Osteoblast (primary cell): ENCODE measurements at regions not wholly inside any gene's neighbourhood (a gene's known extent, or its start where the extent isn't known, plus 50 kb on each side); places are given as distances from the start of the nearest gene placed in this dataset.
"Not testable (repeated sequence)": the region's sequence is repeated elsewhere in the genome, so short reads cannot be mapped to it uniquely, and the experiment has no call there.

Experiments used
- DNase-seq: peaks from one replicate; pipeline ENCODE4 v3.0.0; 2011; ENCODE audit warnings: low spot score, mixed read lengths; ENCODE audit not compliant: insufficient read length; ENCODE audit errors: missing footprints
- H2AFZ ChIP-seq: 2 replicates; pipeline ENCODE4 v1.6.0; 2011; ENCODE audit warnings: mild to moderate bottlenecking, low read length
- H3K27ac ChIP-seq: 2 replicates; pipeline ENCODE4 v1.5.1; 2011; ENCODE audit warnings: mild to moderate bottlenecking, low read depth, low read length, moderate library complexity
- H3K27me3 ChIP-seq: 2 replicates; pipeline ENCODE4 v1.6.0; 2012; ENCODE audit warnings: mild to moderate bottlenecking, control low read depth, inconsistent platforms, low read length, moderate library complexity; ENCODE audit not compliant: insufficient read depth
- H3K36me3 ChIP-seq: 2 replicates; pipeline ENCODE4 v1.5.1; 2011; ENCODE audit warnings: mild to moderate bottlenecking, low read length, control low read depth, moderate library complexity; ENCODE audit not compliant: insufficient read depth
- H3K4me1 ChIP-seq: 2 replicates; pipeline ENCODE4 v1.5.1; 2011; ENCODE audit warnings: mild to moderate bottlenecking, low read length, control low read depth, moderate library complexity; ENCODE audit not compliant: insufficient read depth
- H3K4me2 ChIP-seq: 2 replicates; pipeline ENCODE4 v1.6.0; 2011; ENCODE audit warnings: mild to moderate bottlenecking, low read length; ENCODE audit not compliant: insufficient read depth
- H3K4me3 ChIP-seq: fragments of 200-600 bp; sonication (generic); 3 replicates; pipeline ENCODE4 v1.5.1; 2012; ENCODE audit warnings: mild to moderate bottlenecking, low read length, inconsistent platforms; ENCODE audit not compliant: insufficient read depth
- H3K79me2 ChIP-seq: 2 replicates; pipeline ENCODE4 v1.6.0; 2012; ENCODE audit warnings: mild to moderate bottlenecking, low read length, control low read depth, inconsistent platforms; ENCODE audit not compliant: insufficient read depth
- H3K9me3 ChIP-seq: 2 replicates; pipeline ENCODE4 v1.5.1; 2011; ENCODE audit warnings: low read depth, low read length, control low read depth
- H4K20me1 ChIP-seq: 2 replicates; pipeline ENCODE4 v1.6.0; 2012; ENCODE audit warnings: mild to moderate bottlenecking, low read length, control low read depth; ENCODE audit not compliant: insufficient read depth
- TF ChIP-seq, protein P1 (sequence below): IDR thresholded peaks from 2 replicates; pipeline ENCODE4 v1.5.1; 2011; ENCODE audit warnings: mild to moderate bottlenecking, low read depth, low read length, moderate library complexity; ENCODE audit errors: extremely low read depth

DNA sequence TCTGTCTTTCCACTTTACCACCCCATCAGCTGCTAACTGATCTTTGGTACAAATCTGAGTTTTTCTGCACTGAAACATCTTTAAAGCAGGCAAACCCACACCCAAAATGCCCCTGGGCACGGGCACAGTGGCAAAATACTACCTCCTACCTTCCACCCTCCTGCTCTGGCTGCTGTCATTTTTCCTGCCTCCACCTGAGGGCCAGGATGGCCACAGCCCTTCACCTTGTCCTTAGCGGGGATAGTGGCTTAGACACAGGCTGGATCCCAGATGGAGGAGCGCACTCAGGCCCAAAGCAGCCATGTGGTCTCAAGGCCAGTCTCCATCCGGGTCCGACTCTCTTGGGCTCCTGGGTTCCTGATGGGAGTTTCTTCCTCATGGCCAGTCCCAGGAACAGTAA is 98.3 kb downstream of the HIF1AN start:
- no peak overlapping the region for H2AFZ ChIP-seq
- no peak overlapping the region for H3K4me2 ChIP-seq
- H3K27me3 ChIP-seq = peaks cover 30% of the 10 kb centered on the region
- no peak for DNase-seq
- H3K36me3 ChIP-seq = no peaks in the 10 kb centered on the region
- TF ChIP-seq, protein P1, sequence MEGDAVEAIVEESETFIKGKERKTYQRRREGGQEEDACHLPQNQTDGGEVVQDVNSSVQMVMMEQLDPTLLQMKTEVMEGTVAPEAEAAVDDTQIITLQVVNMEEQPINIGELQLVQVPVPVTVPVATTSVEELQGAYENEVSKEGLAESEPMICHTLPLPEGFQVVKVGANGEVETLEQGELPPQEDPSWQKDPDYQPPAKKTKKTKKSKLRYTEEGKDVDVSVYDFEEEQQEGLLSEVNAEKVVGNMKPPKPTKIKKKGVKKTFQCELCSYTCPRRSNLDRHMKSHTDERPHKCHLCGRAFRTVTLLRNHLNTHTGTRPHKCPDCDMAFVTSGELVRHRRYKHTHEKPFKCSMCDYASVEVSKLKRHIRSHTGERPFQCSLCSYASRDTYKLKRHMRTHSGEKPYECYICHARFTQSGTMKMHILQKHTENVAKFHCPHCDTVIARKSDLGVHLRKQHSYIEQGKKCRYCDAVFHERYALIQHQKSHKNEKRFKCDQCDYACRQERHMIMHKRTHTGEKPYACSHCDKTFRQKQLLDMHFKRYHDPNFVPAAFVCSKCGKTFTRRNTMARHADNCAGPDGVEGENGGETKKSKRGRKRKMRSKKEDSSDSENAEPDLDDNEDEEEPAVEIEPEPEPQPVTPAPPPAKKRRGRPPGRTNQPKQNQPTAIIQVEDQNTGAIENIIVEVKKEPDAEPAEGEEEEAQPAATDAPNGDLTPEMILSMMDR = no peak
- no peaks in the 10 kb centered on the region for H4K20me1 ChIP-seq
- H3K4me1 ChIP-seq = no peaks in the 10 kb centered on the region
- H3K4me3 ChIP-seq = no peak overlapping the region
- H3K9me3 ChIP-seq = no peaks in the 10 kb centered on the region
- H3K79me2 ChIP-seq = no peaks in the 10 kb centered on the region
- H3K27ac ChIP-seq = no peak overlapping the region

DNA sequence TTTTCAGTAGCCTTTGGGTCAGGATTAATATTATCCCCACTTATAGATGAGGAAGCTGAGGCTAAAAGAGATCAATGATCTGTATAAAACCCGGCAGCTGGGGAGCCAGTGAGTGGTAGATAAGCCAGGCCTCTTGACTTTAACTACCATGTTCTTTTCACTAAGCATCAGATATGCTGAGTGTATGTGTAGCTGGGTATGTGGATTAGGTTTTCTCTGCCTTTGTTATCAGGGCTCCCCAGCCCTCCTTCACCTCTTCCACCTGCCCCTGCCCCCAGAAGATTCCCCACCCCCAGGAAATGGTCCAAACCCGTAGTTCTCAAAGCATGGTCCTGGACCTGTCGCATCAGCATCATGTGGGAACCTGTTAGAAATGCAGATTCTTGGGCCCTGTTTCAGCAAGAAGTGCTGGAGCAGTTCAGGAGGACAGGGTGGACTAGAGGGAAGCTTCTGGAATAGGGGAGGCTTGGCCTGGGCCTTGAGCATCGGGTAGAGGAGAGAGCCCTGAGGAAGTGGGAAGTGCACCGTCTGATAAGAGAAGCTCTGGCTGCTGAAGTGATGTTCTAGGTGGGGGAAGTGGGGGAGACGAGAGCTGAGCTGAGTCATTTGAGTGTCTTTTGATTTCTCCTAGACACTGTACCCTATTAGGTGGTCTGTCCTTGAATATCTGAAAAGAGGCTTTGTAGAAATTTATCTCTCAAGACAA is 101.3 kb downstream of the HIF1AN start:
- TF ChIP-seq, protein P1 = no peak

DNA sequence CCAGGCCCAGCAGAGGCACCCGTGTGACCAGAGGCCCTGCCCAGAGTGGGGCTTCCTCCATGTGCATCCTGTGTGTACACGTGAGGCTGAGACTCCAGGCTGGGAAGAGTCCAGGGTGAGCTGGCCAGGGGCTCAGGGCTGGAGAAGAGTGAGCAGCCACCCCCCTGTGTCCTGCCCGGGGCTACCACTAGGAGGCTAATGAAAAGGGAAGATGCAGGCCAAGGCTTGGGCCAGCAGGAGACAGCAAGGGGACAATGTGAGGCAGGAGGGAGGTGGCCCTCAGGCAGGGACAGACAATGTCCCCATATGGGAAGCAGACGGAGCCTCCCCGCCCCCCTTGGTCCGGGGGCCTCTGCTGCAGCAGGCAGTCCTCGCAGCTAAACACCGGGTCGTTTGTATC is 102.0 kb downstream of the HIF1AN start:
- no peaks in the 10 kb centered on the region for H3K9me3 ChIP-seq
- peaks cover 26% of the 10 kb centered on the region for H3K27me3 ChIP-seq
- H3K4me3 ChIP-seq = no peak overlapping the region
- no peak overlapping the region for H2AFZ ChIP-seq
- no peaks in the 10 kb centered on the region for H3K4me1 ChIP-seq
- H4K20me1 ChIP-seq = no peaks in the 10 kb centered on the region
- no peaks in the 10 kb centered on the region for H3K36me3 ChIP-seq
- H3K4me2 ChIP-seq = no peak overlapping the region
- TF ChIP-seq, protein P1 = peak; percentile 44
- no peaks in the 10 kb centered on the region for H3K79me2 ChIP-seq
- H3K27ac ChIP-seq = no peak overlapping the region
- peak; percentile 82 for DNase-seq

More for the DNA sequence above, 101.3 kb downstream of the HIF1AN start:
- DNase-seq = peak; percentile 23
- Histone ChIP-seq H3K4me1 (no peaks in the 10 kb centered on the region), H4K20me1 (no peaks in the 10 kb centered on the region), H3K27ac (no peak overlapping the region), H3K79me2 (no peaks in the 10 kb centered on the region), H3K4me2 (no peak overlapping the region), H3K9me3 (no peaks in the 10 kb centered on the region), H3K36me3 (no peaks in the 10 kb centered on the region), H2AFZ (no peak overlapping the region), H3K4me3 (no peak overlapping the region), H3K27me3 (peaks cover 23% of the 10 kb centered on the region)

DNA sequence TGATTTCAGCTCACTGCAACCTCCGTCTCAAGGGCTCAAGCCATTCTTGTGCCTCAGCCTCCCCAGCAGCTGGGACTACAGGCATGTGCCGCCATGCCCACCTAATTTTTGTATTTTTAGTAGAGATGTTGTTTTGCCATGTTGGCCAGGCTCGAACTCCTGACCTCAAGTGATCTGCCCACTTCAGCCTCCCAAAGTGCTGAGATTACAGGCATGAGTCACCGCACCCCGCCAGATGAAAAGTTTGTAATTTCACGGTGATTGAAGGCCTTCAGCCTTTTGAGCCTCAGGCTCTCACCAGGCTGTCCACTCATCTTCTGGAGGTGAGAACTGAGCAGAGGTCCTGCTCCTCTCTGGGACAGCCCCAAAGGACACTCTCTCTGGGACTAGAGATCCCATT is 103.2 kb downstream of the HIF1AN start:
- not testable (repeated sequence) for H3K27ac ChIP-seq, H2AFZ ChIP-seq, H3K9me3 ChIP-seq, H4K20me1 ChIP-seq, DNase-seq, H3K79me2 ChIP-seq, H3K4me3 ChIP-seq, H3K4me1 ChIP-seq, H3K4me2 ChIP-seq, H3K36me3 ChIP-seq
- H3K27me3 ChIP-seq = peaks cover 27% of the 10 kb centered on the region
